ENCODE measurements at regions not wholly inside any gene's neighbourhood (a gene's known extent, or its start where the extent isn't known, plus 50 kb on each side); places are given as distances from the start of the nearest gene placed in this dataset.

DNA sequence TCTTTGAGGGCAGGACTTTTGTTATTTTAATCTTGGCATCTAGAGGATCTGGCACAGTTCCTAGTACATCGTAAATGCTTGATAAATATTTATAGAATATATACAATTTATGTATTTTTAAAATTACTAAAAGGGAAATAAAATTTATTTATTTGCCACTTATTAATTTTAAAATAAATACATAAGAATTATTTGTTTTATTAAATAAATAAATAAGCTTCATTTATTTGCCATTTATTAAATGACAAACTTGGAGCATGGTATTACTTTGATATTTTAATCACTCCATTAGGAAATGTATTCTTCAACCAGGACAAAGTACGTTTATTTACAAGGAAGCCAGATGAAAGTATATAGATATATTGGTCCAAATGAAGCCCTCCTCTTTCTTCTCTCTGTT, 118.7 kb upstream of the LRIG3 start:
- no peak for DNase-seq

- DNase-seq, result no peak
Measured at GRCh38 chr12:59036973-59037762, 116.9 kb upstream of the LRIG3 start.

- no peak for DNase-seq
Measured at GRCh38 chr12:59036347-59036746, 116.0 kb upstream of the LRIG3 start.

GRCh38 chr12:59031313-59031712, 111.0 kb upstream of the LRIG3 start:
- no peak for DNase-seq

GRCh38 chr12:59030415-59030814, 110.1 kb upstream of the LRIG3 start:
- no peak for DNase-seq

DNA sequence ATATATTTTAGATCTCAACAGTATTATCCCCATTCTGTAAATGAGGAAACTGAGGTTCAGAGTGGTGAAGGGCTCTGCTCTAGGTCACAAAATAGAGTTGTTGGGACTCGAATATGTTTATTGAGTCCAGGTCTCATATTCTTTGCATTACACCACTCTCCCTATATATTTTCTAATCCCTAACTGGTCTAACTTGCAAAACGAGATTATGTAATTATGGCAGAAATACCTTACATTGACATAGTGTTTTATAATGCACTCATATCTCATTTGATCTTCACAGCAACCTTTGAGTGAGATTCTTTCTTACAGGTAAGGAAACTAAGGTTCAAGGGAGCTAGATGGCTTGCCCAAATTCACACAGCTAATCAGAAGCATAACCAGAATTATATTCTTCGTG, 106.9 kb upstream of the LRIG3 start:
- DNase-seq, result no peak

DNA sequence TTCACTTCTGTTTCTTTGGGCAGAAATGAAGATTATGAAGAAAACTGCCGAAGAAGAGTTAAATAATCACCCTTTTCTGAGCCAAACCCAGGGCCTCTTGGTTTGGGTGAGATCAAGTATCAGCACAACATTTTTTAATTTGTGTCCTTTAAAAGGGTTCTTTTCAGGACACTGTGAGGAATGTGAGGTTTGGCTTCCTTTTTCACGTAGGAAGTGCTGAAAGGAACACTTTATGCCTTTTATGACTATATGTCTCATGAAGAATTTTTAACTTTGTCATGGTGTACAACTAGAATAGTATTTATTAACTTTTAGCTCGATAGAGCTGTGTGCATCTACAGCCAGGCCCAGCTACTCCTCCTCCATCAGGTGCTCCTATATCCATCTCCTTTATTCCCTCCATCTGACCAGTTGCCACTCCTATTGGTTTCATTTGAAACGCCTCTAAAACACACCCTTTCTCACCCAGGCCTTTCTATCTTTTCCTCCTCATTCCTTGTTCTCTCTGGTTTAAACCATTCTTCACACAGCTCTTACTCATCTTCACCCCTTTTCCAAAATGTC, 103.6 kb upstream of the LRIG3 start:
- no peak for DNase-seq

DNA sequence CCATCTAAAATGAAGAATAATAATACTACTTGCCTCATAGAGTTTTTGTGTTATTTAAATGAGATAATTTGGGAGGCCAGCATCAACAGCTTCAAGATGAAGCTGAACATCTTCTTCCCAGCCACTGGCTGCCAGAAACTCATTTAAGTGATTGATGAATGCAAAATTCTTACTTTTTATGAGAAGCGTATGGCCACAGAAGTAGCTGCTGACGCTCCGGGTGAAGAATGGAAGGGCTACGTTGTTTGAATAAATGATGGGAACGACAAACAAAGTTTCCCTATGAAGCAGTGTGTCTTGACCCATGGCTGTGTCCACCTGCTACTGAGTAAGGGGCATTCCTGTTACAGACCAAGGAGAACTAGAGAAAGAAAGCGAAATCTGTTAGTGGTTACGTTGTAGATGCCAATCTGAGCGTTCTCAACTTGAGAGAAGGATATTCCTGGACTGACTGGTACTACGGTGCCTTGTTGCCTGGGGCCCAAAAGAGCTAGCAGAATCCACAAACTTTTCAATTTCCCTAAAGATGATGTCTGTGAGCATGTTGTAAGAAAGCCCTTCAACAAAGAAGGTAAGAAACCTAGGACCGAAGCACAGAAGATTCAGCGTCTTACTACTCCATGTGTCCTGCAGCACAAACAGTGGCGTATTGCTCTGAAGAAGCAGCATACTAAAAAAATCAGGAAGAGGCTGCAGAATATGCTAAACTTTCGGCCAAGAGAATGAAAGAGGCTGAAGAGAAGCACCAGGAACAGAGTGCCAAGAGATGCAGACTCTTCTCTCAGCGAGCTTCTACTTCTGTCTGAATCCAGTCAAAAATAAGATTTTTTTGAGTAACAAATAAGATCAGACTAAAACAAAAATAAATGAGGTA, 100.0 kb upstream of the LRIG3 start:
- no peak for DNase-seq

DNA sequence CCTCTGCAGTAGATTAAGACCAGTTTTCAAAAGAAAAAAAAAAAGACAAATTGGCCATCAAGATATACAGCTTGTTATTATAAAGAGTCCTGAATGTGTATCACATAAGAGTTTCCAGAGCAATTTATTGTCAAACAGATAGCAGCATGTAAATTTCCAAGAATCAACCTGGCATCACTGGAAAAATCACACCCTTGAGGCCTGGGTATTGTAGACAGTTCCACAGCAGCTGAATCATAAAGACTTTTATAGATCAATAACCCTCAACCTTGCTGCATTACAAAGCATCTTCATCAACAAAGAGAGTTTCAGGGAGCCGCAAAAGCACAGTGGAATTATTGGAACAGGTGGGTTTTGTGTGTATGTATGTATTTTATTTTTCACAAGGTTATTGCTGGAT, 94.6 kb upstream of the LRIG3 start:
- no peak for DNase-seq

GRCh38 chr12:59010941-59011340, 90.6 kb upstream of the LRIG3 start:
- no peak for DNase-seq

DNA sequence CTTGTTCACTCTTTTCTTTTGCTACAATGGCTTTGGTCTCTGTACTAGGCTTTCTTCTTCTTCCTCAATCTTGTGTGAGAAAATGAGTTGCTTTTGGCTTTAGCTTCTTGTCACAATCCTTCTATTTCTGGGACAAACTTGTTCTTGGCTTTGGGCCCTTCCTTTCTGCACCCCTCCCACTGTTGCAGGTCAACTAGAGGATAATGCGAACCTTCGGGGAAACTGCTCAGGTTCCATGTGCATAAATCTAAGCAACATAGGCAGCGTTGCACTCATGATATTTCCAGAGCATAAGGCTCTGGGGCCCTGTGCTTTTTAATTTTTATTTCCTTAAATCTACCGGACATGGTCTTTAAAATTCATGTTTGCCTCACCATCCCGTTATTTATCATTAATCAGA, 89.8 kb upstream of the LRIG3 start:
- no peak for DNase-seq

DNA sequence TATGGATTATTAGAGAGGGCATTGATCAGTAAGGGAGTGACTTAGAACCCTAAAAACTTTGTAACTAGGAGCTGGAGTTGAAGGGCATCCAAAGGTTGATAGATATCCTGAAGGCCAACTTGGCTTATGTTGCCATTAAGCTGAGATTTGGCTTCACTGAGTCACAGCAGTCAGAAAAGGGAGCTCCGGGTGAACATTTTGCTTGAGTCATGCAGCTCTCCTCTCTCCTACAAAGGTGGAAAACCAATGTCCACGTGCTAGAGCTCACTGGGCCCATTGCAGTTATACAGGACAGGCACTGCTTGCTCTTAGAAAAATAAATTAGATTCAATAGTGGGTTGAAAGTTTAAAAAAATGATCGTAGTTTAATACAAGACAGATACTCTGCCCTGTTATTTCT, 87.3 kb upstream of the LRIG3 start:
- DNase-seq, result no peak

- DNase-seq, result no peak
Measured at GRCh38 chr12:59005193-59005955, 85.1 kb upstream of the LRIG3 start.

DNA sequence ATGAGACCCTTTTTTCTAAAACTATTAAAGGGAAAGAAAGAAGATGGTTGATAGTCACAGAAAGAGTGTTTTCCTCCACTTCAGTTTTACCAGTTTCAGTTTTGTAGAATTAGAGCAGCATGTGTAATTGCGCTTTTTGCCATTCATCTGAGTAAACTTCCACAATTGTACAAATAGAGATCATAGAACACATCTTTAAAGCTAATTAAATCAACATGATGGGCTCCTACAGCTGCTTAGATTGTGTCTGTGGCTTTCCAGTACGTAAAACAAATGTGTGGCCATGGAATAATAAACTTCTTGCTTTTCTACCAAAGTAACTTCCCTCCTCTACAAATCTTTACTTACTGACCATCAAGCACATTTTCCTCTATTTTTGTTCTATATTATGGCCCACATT, 84.2 kb upstream of the LRIG3 start:
- no peak for DNase-seq

DNA sequence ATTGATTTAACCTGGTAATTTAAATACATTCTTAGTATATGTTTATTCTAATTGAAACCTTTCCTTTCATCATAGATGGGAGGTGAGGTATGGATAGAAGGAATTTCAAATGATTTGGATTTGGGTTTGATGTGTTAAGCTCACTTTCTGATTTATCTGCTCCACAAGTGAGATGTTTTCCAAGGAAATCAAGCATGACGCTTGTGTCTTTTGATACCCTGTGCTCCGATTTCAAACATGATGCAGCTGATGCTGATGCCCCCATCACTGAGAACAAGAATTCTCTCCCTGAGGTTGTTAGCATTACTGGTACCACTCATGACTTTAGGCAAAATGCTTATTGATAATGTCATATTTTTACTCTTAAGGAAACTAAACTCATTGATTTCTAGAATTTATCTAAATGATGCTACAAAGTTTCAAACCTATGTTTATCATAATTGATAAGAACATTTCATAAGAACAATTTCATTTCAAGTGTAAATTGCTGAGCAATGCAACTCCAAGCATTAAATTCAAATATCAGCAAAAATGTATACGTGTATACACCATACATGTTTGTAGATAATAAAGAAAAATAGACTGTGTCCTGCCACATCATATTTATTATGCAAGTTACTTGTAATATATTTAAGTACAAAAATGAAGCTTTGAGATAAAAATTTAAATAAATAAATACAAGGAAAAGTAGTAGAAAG, 75.5 kb upstream of the LRIG3 start:
- DNase-seq, result no peak

GRCh38 chr12:58988643-58989344, 68.5 kb upstream of the LRIG3 start:
- no peak for DNase-seq

- DNase-seq, result no peak
Measured at GRCh38 chr12:58981961-58982360, 61.7 kb upstream of the LRIG3 start.

- DNase-seq, result no peak
Measured at GRCh38 chr12:58980768-58981167, 60.5 kb upstream of the LRIG3 start.

- DNase-seq, result no peak
Measured at GRCh38 chr12:58978717-58979116, 58.4 kb upstream of the LRIG3 start.

DNA sequence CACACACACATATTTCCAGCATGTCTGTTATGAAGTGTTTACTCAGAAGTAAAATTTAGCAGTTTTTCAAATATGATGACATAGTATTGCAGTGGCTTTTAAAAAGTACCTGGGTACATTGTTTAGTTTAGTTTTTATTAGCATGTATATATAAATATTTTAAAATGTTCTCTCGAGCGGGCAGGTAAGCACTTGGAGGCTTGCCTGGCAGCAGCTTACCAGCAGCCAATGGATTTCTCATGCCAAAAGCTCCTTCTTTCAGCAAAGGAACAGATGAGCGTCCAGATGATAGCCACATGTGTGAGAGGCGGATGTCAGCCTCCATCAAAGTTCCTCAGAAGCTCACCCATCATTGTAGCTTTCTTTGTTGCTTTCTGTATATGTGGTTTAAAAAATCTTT, 57.2 kb upstream of the LRIG3 start:
- no peak for DNase-seq

GRCh38 chr12:58976146-58976545, 55.8 kb upstream of the LRIG3 start:
- no peak for DNase-seq
